ENCODE measurements at regions not wholly inside any gene's neighbourhood (a gene's known extent, or its start where the extent isn't known, plus 50 kb on each side); places are given as distances from the start of the nearest gene placed in this dataset.

DNA sequence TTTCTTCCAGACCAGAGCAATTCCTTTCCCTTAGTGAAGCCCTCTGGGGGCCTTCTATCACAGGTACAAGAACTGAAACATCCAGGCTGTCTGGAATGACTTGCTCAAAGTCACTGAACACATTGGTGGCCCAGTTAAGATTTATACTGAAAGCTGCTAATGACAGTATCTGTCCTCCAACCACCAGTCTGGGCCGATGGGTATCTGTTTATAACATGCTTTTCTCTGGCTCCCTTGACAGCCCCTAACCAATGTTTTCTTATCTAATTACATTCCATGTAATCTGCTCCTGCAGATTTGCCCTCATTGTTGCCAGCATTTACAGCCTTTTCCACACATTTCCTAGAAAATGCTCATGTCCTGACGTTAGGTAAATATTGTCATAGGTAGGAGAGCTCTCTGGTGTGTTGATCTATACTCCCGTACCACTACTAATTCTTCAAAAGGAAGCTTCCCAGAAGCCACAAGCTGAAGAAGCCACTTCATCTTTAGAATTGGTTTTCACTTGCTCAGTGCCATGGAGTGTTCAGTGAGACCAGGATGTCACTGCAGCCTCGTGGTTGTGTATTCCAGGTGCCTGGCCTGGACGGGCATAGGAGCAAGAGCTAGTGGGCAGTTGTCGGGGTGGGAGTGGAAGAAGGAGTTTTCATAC is 163.9 kb downstream of the TSEN15 start:
- TF ChIP-seq PPARA (CRISPR knock-in tag; IDR thresholded peaks at IDR 0.05; ENCODE audit: borderline replicate concordance) (no peak), RARB (CRISPR knock-in tag; IDR thresholded peaks at IDR 0.05) (no peak), ESRRG (CRISPR knock-in tag; IDR thresholded peaks at IDR 0.05) (no peak), CSDC2 (CRISPR knock-in tag; IDR thresholded peaks at IDR 0.05) (no peak), BACH2 (CRISPR knock-in tag; IDR thresholded peaks at IDR 0.05; ENCODE audit: borderline replicate concordance) (no peak), POU6F1 (CRISPR knock-in tag; IDR thresholded peaks at IDR 0.05; ENCODE audit: borderline replicate concordance, low read depth) (no peak), TCF4 (CRISPR knock-in tag; IDR thresholded peaks at IDR 0.05; ENCODE audit: borderline replicate concordance) (no peak), ZNF8 (CRISPR knock-in tag; IDR thresholded peaks at IDR 0.05) (no peak)
- TF ChIP-seq, protein P1, sequence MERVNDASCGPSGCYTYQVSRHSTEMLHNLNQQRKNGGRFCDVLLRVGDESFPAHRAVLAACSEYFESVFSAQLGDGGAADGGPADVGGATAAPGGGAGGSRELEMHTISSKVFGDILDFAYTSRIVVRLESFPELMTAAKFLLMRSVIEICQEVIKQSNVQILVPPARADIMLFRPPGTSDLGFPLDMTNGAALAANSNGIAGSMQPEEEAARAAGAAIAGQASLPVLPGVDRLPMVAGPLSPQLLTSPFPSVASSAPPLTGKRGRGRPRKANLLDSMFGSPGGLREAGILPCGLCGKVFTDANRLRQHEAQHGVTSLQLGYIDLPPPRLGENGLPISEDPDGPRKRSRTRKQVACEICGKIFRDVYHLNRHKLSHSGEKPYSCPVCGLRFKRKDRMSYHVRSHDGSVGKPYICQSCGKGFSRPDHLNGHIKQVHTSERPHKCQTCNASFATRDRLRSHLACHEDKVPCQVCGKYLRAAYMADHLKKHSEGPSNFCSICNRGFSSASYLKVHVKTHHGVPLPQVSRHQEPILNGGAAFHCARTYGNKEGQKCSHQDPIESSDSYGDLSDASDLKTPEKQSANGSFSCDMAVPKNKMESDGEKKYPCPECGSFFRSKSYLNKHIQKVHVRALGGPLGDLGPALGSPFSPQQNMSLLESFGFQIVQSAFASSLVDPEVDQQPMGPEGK (CRISPR knock-in tag; IDR thresholded peaks at IDR 0.05; ENCODE audit: borderline replicate concordance): no peak

Data from SK-N-SH treated with all-trans-retinoic acid at 6 μM for 48 hours (cell line).